Mucosa of rectum (tissue), 2 donors: ENCODE measurements at regions not wholly inside any gene's neighbourhood (a gene's known extent, or its start where the extent isn't known, plus 50 kb on each side); places are given as distances from the start of the nearest gene placed in this dataset.

Source experiments
- H3K27ac ChIP-seq, 2 donors: one replicate each; pipeline ENCODE4 v1.7.0; 2013; ENCODE audit warnings: inconsistent platforms in 2 of 2, low read depth in 2 of 2, low read length in 2 of 2
- H3K27me3 ChIP-seq, 2 donors: one replicate each; pipeline ENCODE4 v1.7.0; 2013; ENCODE audit warnings: low read length in 2 of 2; ENCODE audit not compliant: control insufficient read depth in 2 of 2, insufficient read depth in 2 of 2
- H3K36me3 ChIP-seq, 2 donors: one replicate each; pipeline ENCODE4 v1.7.0; 2013; ENCODE audit warnings: low read length in 2 of 2; ENCODE audit not compliant: control insufficient read depth in 2 of 2, insufficient read depth in 2 of 2
- H3K4me1 ChIP-seq, 2 donors: one replicate each; pipeline ENCODE4 v1.7.0; 2013; ENCODE audit warnings: low read length in 2 of 2, mild to moderate bottlenecking in 1 of 2; ENCODE audit not compliant: control insufficient read depth in 2 of 2, insufficient read depth in 2 of 2
- H3K4me3 ChIP-seq, 2 donors: one replicate each; pipeline ENCODE4 v1.7.0; 2013; ENCODE audit warnings: low read length in 2 of 2
- H3K9ac ChIP-seq, 2 donors: one replicate each; pipeline ENCODE4 v1.7.0; 2013; ENCODE audit warnings: low read length in 2 of 2, low read depth in 1 of 2, mild to moderate bottlenecking in 1 of 2
- H3K9me3 ChIP-seq, 2 donors: one replicate each; pipeline ENCODE4 v1.7.0; 2013; ENCODE audit warnings: low read length in 2 of 2; ENCODE audit not compliant: control insufficient read depth in 2 of 2
- donor health status: healthy.
- donor health status: Normal muscosa, but diverticular disease.

DNA sequence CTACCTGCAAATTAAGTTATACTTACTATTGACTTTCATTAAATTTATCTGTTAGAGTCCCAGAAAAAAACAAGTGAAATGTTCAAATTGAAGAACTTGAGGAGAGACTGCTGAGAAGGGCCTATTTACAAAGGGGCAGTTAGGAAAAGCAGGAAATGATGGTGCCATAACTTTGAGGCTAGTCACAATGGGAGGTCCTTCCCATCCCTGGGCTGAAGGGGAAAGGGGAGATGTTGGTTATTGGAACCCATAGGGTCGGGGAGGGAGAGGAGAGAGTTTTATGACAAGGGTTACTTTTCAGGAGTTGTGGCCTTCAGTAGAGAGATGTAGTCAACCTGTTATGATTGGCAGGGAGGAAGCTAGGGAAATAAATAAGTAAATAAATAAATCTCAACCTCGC is 169.1 kb downstream of the DMRT2 start:
- no peaks in the 10 kb centered on the region for H3K36me3 ChIP-seq
- no peak overlapping the region for H3K27ac ChIP-seq
- H3K4me1 ChIP-seq = no peaks in the 10 kb centered on the region
- H3K9ac ChIP-seq = no peak overlapping the region
- H3K4me3 ChIP-seq = no peak overlapping the region
- H3K27me3 ChIP-seq = no peaks in the 10 kb centered on the region
- no peaks in the 10 kb centered on the region for H3K9me3 ChIP-seq

DNA sequence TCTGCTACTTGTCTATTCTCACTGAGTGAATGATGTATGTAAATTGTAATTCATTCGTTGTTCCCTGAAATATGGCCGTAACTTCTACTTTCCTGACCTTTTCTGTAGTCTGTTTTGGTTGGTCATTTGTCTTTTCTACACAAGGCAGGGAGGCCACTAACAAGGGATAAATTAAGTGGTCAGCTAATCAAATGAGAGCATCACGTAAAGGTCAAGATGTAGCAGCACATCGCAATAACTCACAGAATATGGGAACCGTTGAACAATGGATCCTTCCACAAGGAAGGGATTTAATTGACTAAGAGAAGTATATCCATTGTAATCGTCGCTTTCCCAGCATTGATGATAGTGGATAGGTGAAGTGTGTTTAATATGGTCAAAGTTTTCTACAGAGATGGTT is 171.1 kb downstream of the DMRT2 start:
- Histone ChIP-seq H3K9ac (no peak overlapping the region), H3K4me3 (no peak overlapping the region), H3K9me3 (no peaks in the 10 kb centered on the region), H3K27me3 (no peaks in the 10 kb centered on the region), H3K36me3 (no peaks in the 10 kb centered on the region), H3K4me1 (no peaks in the 10 kb centered on the region), H3K27ac (no peak overlapping the region)

- Histone ChIP-seq H3K9me3 (no peaks in the 10 kb centered on the region), H3K4me3 (no peak overlapping the region), H3K36me3 (no peaks in the 10 kb centered on the region), H3K27ac (no peak overlapping the region), H3K4me1 (no peaks in the 10 kb centered on the region), H3K27me3 (no peaks in the 10 kb centered on the region), H3K9ac (no peak overlapping the region)
These were observed 172.4 kb downstream of the DMRT2 start for GRCh38 chr9:1222511-1222910.

DNA sequence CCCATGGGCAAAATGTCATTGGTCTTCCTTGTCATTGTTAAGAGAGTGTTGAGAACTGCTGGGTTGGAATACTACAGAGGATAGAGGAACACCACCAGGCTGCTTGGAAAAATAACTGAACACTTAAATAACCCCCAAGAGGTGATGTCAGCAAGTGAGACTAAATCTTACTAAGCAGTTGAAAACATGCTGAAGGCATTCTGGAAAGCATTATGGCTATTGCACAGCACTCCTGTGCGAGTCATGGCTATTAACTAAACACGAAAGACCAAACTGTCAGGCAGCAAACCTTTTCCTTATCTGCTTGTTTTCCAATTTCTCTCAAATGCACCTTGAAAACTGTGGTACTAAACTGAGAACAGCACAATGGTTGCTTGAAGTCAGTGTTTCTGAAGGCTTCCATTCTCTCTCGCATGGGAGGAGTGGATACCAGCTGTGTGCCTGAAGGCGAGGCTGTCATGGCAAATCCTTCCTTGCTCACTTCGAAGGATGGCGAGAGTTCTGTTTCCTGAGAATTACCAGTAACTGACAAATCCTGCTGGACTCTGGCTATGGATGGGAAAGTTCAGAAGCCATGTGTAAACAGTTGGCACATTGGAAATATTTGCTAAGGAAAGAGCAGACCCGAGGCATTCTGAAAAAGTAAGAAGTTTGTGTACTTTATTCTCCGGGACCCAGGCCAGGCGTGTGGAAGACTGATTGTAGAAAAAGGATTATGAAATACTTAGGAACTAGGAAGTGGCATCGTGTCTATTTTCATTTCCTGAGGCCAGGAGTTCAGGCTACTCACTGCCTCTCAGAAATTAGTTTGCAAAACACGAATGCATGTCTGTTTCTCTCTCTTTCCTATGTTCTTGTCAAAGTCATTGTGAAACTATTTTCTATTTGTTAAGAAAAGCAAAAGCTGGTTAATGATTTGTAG is 182.1 kb downstream of the DMRT2 start:
- Histone ChIP-seq H3K9me3 (no peaks in the 10 kb centered on the region), H3K36me3 (no peaks in the 10 kb centered on the region), H3K4me1 (no peaks in the 10 kb centered on the region), H3K9ac (no peak overlapping the region), H3K27ac (no peak overlapping the region), H3K4me3 (peak overlapping the region in 1 of 2 donors; percentile 51), H3K27me3 (no peaks in the 10 kb centered on the region)

- H3K4me1 ChIP-seq = no peaks in the 10 kb centered on the region
- no peaks in the 10 kb centered on the region for H3K36me3 ChIP-seq
- no peak overlapping the region for H3K9ac ChIP-seq
- no peaks in the 10 kb centered on the region for H3K9me3 ChIP-seq
- no peak overlapping the region for H3K4me3 ChIP-seq
- H3K27me3 ChIP-seq = no peaks in the 10 kb centered on the region
- H3K27ac ChIP-seq = no peak overlapping the region
These were observed 183.4 kb downstream of the DMRT2 start for GRCh38 chr9:1233568-1233967.

- H3K36me3 ChIP-seq = no peaks in the 10 kb centered on the region
- no peak overlapping the region for H3K27ac ChIP-seq
- H3K27me3 ChIP-seq = no peaks in the 10 kb centered on the region
- no peaks in the 10 kb centered on the region for H3K9me3 ChIP-seq
- H3K4me3 ChIP-seq = no peak overlapping the region
- H3K9ac ChIP-seq = no peak overlapping the region
- H3K4me1 ChIP-seq = no peaks in the 10 kb centered on the region
These were observed 185.5 kb downstream of the DMRT2 start for GRCh38 chr9:1235650-1236049.

GRCh38 chr9:1236061-1236460 is 185.9 kb downstream of the DMRT2 start:
- Histone ChIP-seq H3K27ac (no peak overlapping the region), H3K27me3 (no peaks in the 10 kb centered on the region), H3K9me3 (no peaks in the 10 kb centered on the region)

DNA sequence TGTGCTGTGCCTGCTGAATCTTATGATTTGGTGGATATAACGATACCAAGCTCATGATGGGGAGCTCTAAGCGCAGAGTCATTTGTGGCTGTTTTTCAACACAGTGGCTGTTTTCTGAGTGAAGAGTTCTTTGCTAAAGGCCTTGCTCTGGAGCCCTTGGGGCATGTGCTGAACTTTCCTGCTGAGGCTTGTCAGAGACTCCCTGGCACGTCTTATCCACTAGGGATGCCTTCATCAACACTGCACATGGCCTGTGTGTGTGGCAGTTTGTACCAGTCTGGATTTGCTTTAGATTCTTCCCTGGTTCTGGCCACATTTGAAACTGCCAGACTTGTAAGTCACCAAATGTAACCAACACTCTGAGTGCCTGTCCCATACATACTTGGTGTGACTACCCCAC is 188.2 kb downstream of the DMRT2 start:
- no peaks in the 10 kb centered on the region for H3K9me3 ChIP-seq
- H3K9ac ChIP-seq = no peak overlapping the region
- no peak overlapping the region for H3K27ac ChIP-seq
- no peaks in the 10 kb centered on the region for H3K36me3 ChIP-seq
- no peaks in the 10 kb centered on the region for H3K27me3 ChIP-seq
- H3K4me3 ChIP-seq = no peak overlapping the region
- H3K4me1 ChIP-seq = no peaks in the 10 kb centered on the region

More at GRCh38 chr9:1236061-1236460, 185.9 kb downstream of the DMRT2 start:
- H3K9ac ChIP-seq = no peak overlapping the region
- no peak overlapping the region for H3K4me3 ChIP-seq
- no peaks in the 10 kb centered on the region for H3K36me3 ChIP-seq
- no peaks in the 10 kb centered on the region for H3K4me1 ChIP-seq

- no peak overlapping the region for H3K4me3 ChIP-seq
- H3K27ac ChIP-seq = no peak overlapping the region
- H3K4me1 ChIP-seq = no peaks in the 10 kb centered on the region
- no peaks in the 10 kb centered on the region for H3K9me3 ChIP-seq
- H3K27me3 ChIP-seq = no peaks in the 10 kb centered on the region
- no peak overlapping the region for H3K9ac ChIP-seq
- no peaks in the 10 kb centered on the region for H3K36me3 ChIP-seq
These were observed 198.6 kb downstream of the DMRT2 start for GRCh38 chr9:1248743-1249142.

DNA sequence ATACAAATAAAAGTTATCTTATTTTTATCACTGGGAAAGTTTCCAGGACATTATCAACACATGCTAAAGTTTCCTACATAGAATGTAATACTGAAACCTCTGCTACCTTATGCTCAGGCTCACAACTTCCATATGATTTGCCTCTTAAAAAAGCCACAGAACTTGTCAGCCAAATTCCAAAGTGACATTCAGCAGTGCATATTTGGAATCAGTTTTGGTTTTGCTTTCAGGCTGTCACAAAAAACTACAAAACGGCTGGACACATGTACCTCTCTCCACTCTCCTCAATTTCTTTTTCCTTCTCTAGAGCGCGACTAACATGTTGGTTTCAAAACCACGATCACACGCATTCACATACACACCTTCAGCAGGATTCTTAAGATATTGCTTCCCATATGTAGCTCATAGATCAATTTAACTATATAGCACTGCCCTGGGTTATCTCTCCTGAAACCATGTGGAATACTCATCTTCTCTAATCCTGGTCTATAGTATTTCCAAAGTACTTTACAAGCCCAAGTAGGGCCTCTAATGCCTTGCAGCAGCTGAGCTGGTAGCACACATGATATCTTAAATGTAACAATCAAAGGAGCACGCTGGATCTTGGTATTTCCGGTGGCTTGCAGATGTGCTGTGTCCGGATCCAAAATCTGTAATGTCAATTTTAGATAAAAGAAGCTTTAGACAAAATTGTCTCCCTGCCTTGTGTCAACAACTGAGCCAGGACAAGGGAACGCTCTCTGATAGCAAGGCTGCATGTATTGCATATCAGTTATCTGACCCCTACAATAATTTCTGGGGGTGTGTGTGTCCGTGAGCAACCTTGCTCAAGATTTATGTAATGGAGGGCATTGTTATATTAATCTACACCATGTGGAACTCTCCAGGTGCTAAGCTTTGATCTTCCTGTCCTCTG is 203.2 kb downstream of the DMRT2 start:
- no peak overlapping the region for H3K4me3 ChIP-seq
- no peaks in the 10 kb centered on the region for H3K36me3 ChIP-seq
- H3K9ac ChIP-seq = no peak overlapping the region
- H3K9me3 ChIP-seq = no peaks in the 10 kb centered on the region
- no peaks in the 10 kb centered on the region for H3K27me3 ChIP-seq
- no peak overlapping the region for H3K27ac ChIP-seq
- H3K4me1 ChIP-seq = no peaks in the 10 kb centered on the region
